SU-DHL-6 (cell line): ENCODE measurements at regions not wholly inside any gene's neighbourhood (a gene's known extent, or its start where the extent isn't known, plus 50 kb on each side); places are given as distances from the start of the nearest gene placed in this dataset.

Experiments used
- EZH2phosphoT487 ChIP-seq: fragments of 200-600 bp; sonication (generic), shearing (Covaris generic); conservative IDR thresholded peaks from 2 replicates; pipeline ENCODE4 v1.6.1; 2018; ENCODE audit warnings: mild to moderate bottlenecking, antibody characterized with exemption, low read length, moderate library complexity, mixed read lengths
- TF ChIP-seq, protein P1 (sequence below): fragments of 200-600 bp; sonication (generic); IDR thresholded peaks from one replicate; pipeline ENCODE4 v1.5.1; 2017; ENCODE audit warnings: antibody characterized with exemption, mild to moderate bottlenecking, low read length, moderate library complexity; ENCODE audit not compliant: insufficient read depth, poor library complexity, severe bottlenecking

DNA sequence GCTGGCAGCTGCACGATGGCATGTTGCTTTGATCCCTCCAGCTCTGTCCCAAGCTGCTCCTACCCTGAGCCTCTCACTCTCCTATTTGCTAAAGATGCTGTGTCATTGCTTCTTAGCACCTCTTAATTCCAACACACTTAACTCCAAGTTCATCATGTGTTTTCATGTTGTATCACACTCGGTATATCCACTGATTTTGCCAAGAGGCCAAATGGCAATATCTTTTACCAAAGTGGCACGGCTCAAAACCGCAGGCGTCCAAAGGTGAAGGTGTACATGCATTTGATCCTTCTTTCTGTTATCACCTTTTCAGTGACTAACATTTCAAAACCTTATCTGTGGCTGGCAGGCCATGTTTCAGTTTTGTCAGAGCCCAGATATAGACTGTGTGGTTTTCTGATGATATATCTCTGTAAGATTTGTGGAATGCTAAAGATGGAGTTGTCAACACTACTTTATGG is 217.0 kb downstream of the TBX18 start:
- TF ChIP-seq, protein P1, sequence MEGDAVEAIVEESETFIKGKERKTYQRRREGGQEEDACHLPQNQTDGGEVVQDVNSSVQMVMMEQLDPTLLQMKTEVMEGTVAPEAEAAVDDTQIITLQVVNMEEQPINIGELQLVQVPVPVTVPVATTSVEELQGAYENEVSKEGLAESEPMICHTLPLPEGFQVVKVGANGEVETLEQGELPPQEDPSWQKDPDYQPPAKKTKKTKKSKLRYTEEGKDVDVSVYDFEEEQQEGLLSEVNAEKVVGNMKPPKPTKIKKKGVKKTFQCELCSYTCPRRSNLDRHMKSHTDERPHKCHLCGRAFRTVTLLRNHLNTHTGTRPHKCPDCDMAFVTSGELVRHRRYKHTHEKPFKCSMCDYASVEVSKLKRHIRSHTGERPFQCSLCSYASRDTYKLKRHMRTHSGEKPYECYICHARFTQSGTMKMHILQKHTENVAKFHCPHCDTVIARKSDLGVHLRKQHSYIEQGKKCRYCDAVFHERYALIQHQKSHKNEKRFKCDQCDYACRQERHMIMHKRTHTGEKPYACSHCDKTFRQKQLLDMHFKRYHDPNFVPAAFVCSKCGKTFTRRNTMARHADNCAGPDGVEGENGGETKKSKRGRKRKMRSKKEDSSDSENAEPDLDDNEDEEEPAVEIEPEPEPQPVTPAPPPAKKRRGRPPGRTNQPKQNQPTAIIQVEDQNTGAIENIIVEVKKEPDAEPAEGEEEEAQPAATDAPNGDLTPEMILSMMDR = no peak
- no peak for TF ChIP-seq EZH2phosphoT487
